ENCODE measurements at regions not wholly inside any gene's neighbourhood (a gene's known extent, or its start where the extent isn't known, plus 50 kb on each side); places are given as distances from the start of the nearest gene placed in this dataset.

GRCh38 chr16:59060207-59060606 is 326.1 kb upstream of the GOT2 start:
- WGBS, 10 experiments = 0 to 83% (median 79%) methylated on average over 1 of the region's 1 CpG; no CpG with 5 or more reads in 4 of the 10 experiments
- in situ Hi-C loops (cut with MboI; ENCODE audit: low pct_unique_long_range_greater_than_20kb in 2 of 9, low sequenced_read_pairs in 9 of 9, unreplicated experiment in 9 of 9) = no loop called here
- peaks cover 0 to 3% of the 10 kb centered on the region in 2 donors for H3K4me1 ChIP-seq (replicated peaks in 1 of 2)
- peak in 1 of 8 experiments; percentile 40 for ATAC-seq (replicated peaks in 6 of 8)
- H3K4me3 ChIP-seq = no peak overlapping the region
- H3K27ac ChIP-seq = no peak overlapping the region

- Histone ChIP-seq H3K27ac (no peak overlapping the region), H3K4me3 (no peak overlapping the region), H3K4me1 (replicated peaks in 1 of 2) (peaks cover 0 to 3% of the 10 kb centered on the region in 2 donors)
- peak in 2 of 8 experiments; percentile 63 to 99 for ATAC-seq (replicated peaks in 6 of 8)
- in situ Hi-C loops (cut with MboI; ENCODE audit: low pct_unique_long_range_greater_than_20kb in 2 of 9, low sequenced_read_pairs in 9 of 9, unreplicated experiment in 9 of 9) = no loop called here
- 0 to 100% (median 80%) methylated on average over 1 to 2 of the region's 2 CpGs; no CpG with 5 or more reads in 3 of the 10 experiments for WGBS, 10 experiments
These were observed 324.1 kb upstream of the GOT2 start for GRCh38 chr16:59058250-59058649.

- no peak overlapping the region for H3K4me3 ChIP-seq
- no peak for ATAC-seq (replicated peaks in 6 of 8)
- peaks cover 3 to 9% of the 10 kb centered on the region in 2 donors for H3K4me1 ChIP-seq (replicated peaks in 1 of 2)
- no peak overlapping the region for H3K27ac ChIP-seq
- in situ Hi-C loops (cut with MboI; ENCODE audit: low pct_unique_long_range_greater_than_20kb in 2 of 9, low sequenced_read_pairs in 9 of 9, unreplicated experiment in 9 of 9) = no loop called here
- 0 to 100% (median 57%) methylated on average over 1 to 3 of the region's 3 CpGs for WGBS, 10 experiments
These were observed 319.8 kb upstream of the GOT2 start for GRCh38 chr16:59053911-59054310.

GRCh38 chr16:59052231-59052630 is 318.1 kb upstream of the GOT2 start:
- 27 to 100% (median 71%) methylated on average over 2 to 5 of the region's 5 CpGs; no CpG with 5 or more reads in 1 of the 10 experiments for WGBS, 10 experiments
- no peak overlapping the region for H3K4me3 ChIP-seq
- ATAC-seq (replicated peaks in 6 of 8) = peak in 3 of 8 experiments; percentile 26 to 62 (median 59)
- H3K4me1 ChIP-seq (replicated peaks in 1 of 2) = peaks cover 0 to 9% of the 10 kb centered on the region in 2 donors
- no peak overlapping the region for H3K27ac ChIP-seq
- in situ Hi-C loops (cut with MboI; ENCODE audit: low pct_unique_long_range_greater_than_20kb in 2 of 9, low sequenced_read_pairs in 9 of 9, unreplicated experiment in 9 of 9) = no loop called here

- H3K4me1 ChIP-seq (replicated peaks in 1 of 2) = peaks cover 0 to 9% of the 10 kb centered on the region in 2 donors
- 0 to 100% (median 86%) methylated on average over 1 to 3 of the region's 3 CpGs; no CpG with 5 or more reads in 6 of the 10 experiments for WGBS, 10 experiments
- H3K4me3 ChIP-seq = no peak overlapping the region
- no peak for ATAC-seq (replicated peaks in 6 of 8)
- H3K27ac ChIP-seq = no peak overlapping the region
- in situ Hi-C loops (cut with MboI; ENCODE audit: low pct_unique_long_range_greater_than_20kb in 2 of 9, low sequenced_read_pairs in 9 of 9, unreplicated experiment in 9 of 9) = no loop called here
These were observed 314.8 kb upstream of the GOT2 start for GRCh38 chr16:59048876-59049275.

- no peak for ATAC-seq (replicated peaks in 6 of 8)
- in situ Hi-C loops (cut with MboI; ENCODE audit: low pct_unique_long_range_greater_than_20kb in 2 of 9, low sequenced_read_pairs in 9 of 9, unreplicated experiment in 9 of 9) = no loop called here
- Histone ChIP-seq H3K27ac (no peak overlapping the region), H3K4me3 (no peak overlapping the region), H3K4me1 (replicated peaks in 1 of 2) (peaks cover 0 to 4% of the 10 kb centered on the region in 2 donors)
- 3 to 92% (median 71%) methylated on average over 1 to 4 of the region's 4 CpGs for WGBS, 10 experiments
These were observed 313.0 kb upstream of the GOT2 start for GRCh38 chr16:59047114-59047513.

GRCh38 chr16:59046335-59046734 is 312.2 kb upstream of the GOT2 start:
- Histone ChIP-seq H3K27ac (no peak overlapping the region), H3K4me3 (no peak overlapping the region), H3K4me1 (replicated peaks in 1 of 2) (no peaks in the 10 kb centered on the region)
- in situ Hi-C loops (cut with MboI; ENCODE audit: low pct_unique_long_range_greater_than_20kb in 2 of 9, low sequenced_read_pairs in 9 of 9, unreplicated experiment in 9 of 9) = no loop called here
- 29 to 100% (median 87%) methylated on average over 1 to 4 of the region's 4 CpGs; no CpG with 5 or more reads in 5 of the 10 experiments for WGBS, 10 experiments
- ATAC-seq (replicated peaks in 6 of 8) = no peak

- WGBS, 10 experiments = 0 to 94% (median 59%) methylated on average over 1 to 4 of the region's 4 CpGs; no CpG with 5 or more reads in 2 of the 10 experiments
- in situ Hi-C loops (cut with MboI; ENCODE audit: low pct_unique_long_range_greater_than_20kb in 2 of 9, low sequenced_read_pairs in 9 of 9, unreplicated experiment in 9 of 9) = no loop called here
These were observed 311.4 kb upstream of the GOT2 start for GRCh38 chr16:59045501-59045900.

GRCh38 chr16:59044616-59045015 is 310.5 kb upstream of the GOT2 start:
- ATAC-seq (replicated peaks in 6 of 8) = no peak
- Histone ChIP-seq H3K4me1 (replicated peaks in 1 of 2) (no peaks in the 10 kb centered on the region), H3K27ac (no peak overlapping the region), H3K4me3 (no peak overlapping the region)
- in situ Hi-C loops (cut with MboI; ENCODE audit: low pct_unique_long_range_greater_than_20kb in 2 of 9, low sequenced_read_pairs in 9 of 9, unreplicated experiment in 9 of 9) = no loop called here

More at GRCh38 chr16:59045501-59045900, 311.4 kb upstream of the GOT2 start:
- no peak overlapping the region for H3K4me3 ChIP-seq
- H3K4me1 ChIP-seq (replicated peaks in 1 of 2) = no peaks in the 10 kb centered on the region
- H3K27ac ChIP-seq = no peak overlapping the region
- no peak for ATAC-seq (replicated peaks in 6 of 8)

- no peak for ATAC-seq (replicated peaks in 6 of 8)
- in situ Hi-C loops (cut with MboI; ENCODE audit: low pct_unique_long_range_greater_than_20kb in 2 of 9, low sequenced_read_pairs in 9 of 9, unreplicated experiment in 9 of 9) = no loop called here
- Histone ChIP-seq H3K4me1 (replicated peaks in 1 of 2) (no peaks in the 10 kb centered on the region), H3K27ac (no peak overlapping the region), H3K4me3 (no peak overlapping the region)
- 0 to 100% (median 80%) methylated on average over 1 to 2 of the region's 2 CpGs; no CpG with 5 or more reads in 3 of the 10 experiments for WGBS, 10 experiments
These were observed 308.2 kb upstream of the GOT2 start for GRCh38 chr16:59042301-59042700.

GRCh38 chr16:59039066-59039720 is 305.1 kb upstream of the GOT2 start:
- WGBS, 10 experiments = 0 to 94% (median 84%) methylated on average over 2 to 3 of the region's 3 CpGs; no CpG with 5 or more reads in 1 of the 10 experiments
- no peak overlapping the region for H3K27ac ChIP-seq
- no peaks in the 10 kb centered on the region for H3K4me1 ChIP-seq (replicated peaks in 1 of 2)
- no peak overlapping the region for H3K4me3 ChIP-seq
- no peak for ATAC-seq (replicated peaks in 6 of 8)
- in situ Hi-C loops (cut with MboI; ENCODE audit: low pct_unique_long_range_greater_than_20kb in 2 of 9, low sequenced_read_pairs in 9 of 9, unreplicated experiment in 9 of 9) = no loop called here

- no peak for ATAC-seq (replicated peaks in 6 of 8)
These were observed 296.9 kb upstream of the GOT2 start for GRCh38 chr16:59030923-59031485.

GRCh38 chr16:59021751-59022150 is 287.6 kb upstream of the GOT2 start:
- Histone ChIP-seq H3K27ac (no peak overlapping the region), H3K4me1 (replicated peaks in 1 of 2) (no peaks in the 10 kb centered on the region), H3K4me3 (no peak overlapping the region)
- ATAC-seq (replicated peaks in 6 of 8) = no peak
- 8 to 100% (median 89%) methylated on average over 2 to 7 of the region's 7 CpGs; no CpG with 5 or more reads in 2 of the 10 experiments for WGBS, 10 experiments
- in situ Hi-C loops (cut with MboI; ENCODE audit: low pct_unique_long_range_greater_than_20kb in 2 of 9, low sequenced_read_pairs in 9 of 9, unreplicated experiment in 9 of 9) = no loop called here

More at GRCh38 chr16:59030923-59031485, 296.9 kb upstream of the GOT2 start:
- Histone ChIP-seq H3K4me3 (no peak overlapping the region), H3K4me1 (replicated peaks in 1 of 2) (no peaks in the 10 kb centered on the region), H3K27ac (no peak overlapping the region)
- in situ Hi-C loops (cut with MboI; ENCODE audit: low pct_unique_long_range_greater_than_20kb in 2 of 9, low sequenced_read_pairs in 9 of 9, unreplicated experiment in 9 of 9) = no loop called here
- 10 to 100% (median 91%) methylated on average over 1 to 6 of the region's 6 CpGs for WGBS, 10 experiments

GRCh38 chr16:59013930-59014329 is 279.8 kb upstream of the GOT2 start:
- ATAC-seq (replicated peaks in 6 of 8) = no peak
- Histone ChIP-seq H3K27ac (no peak overlapping the region), H3K4me3 (no peak overlapping the region), H3K4me1 (replicated peaks in 1 of 2) (no peaks in the 10 kb centered on the region)
- 0 to 83% (median 42%) methylated on average over 1 to 6 of the region's 6 CpGs; no CpG with 5 or more reads in 2 of the 10 experiments for WGBS, 10 experiments
- in situ Hi-C loops (cut with MboI; ENCODE audit: low pct_unique_long_range_greater_than_20kb in 2 of 9, low sequenced_read_pairs in 9 of 9, unreplicated experiment in 9 of 9) = no loop called here
